Lower lobe of right lung (tissue), 2 donors: ENCODE measurements at regions not wholly inside any gene's neighbourhood (a gene's known extent, or its start where the extent isn't known, plus 50 kb on each side); places are given as distances from the start of the nearest gene placed in this dataset.

Experiments used
- ATAC-seq, 2 donors: fragments of 200-7000 bp; cut with Tn5 transposase; one replicate each; pipeline ENCODE4 v1.9.1; 2020 to 2022; ENCODE audit warnings: mild to moderate bottlenecking in 2 of 2, moderate library complexity in 2 of 2
- DNase-seq: peaks from one replicate; pipeline ENCODE4 v3.0.0-alpha.2; 2020
- H3K27ac ChIP-seq: fragments of 200-600 bp; one replicate; pipeline ENCODE4 v1.8.0; 2022
- H3K27me3 ChIP-seq: fragments of 200-600 bp; one replicate; pipeline ENCODE4 v1.8.0; 2022; ENCODE audit warnings: low read depth
- H3K36me3 ChIP-seq: fragments of 200-600 bp; one replicate; pipeline ENCODE4 v1.8.0; 2022; ENCODE audit warnings: mild to moderate bottlenecking
- H3K4me1 ChIP-seq: fragments of 200-600 bp; one replicate; pipeline ENCODE4 v1.8.0; 2022
- H3K4me3 ChIP-seq: fragments of 200-600 bp; one replicate; pipeline ENCODE4 v1.8.0; 2022; ENCODE audit warnings: mild to moderate bottlenecking
- H3K9me3 ChIP-seq: fragments of 200-600 bp; one replicate; pipeline ENCODE4 v1.8.0; 2022
- intact Hi-C: fragments of 100-400 bp; cut with DNase I; formaldehyde crosslinking; loops from one replicate; pipeline ENCODE4 v1.11.0; 2022
- TF ChIP-seq, protein P1 (sequence below): fragments of 200-600 bp; IDR thresholded peaks from one replicate; pipeline ENCODE4 v1.8.0; 2022; ENCODE audit warnings: antibody characterized with exemption, mild to moderate bottlenecking
- donor health status: DM: no; HTN: yes; CAD: no; lungs with severe emphysema.

DNA sequence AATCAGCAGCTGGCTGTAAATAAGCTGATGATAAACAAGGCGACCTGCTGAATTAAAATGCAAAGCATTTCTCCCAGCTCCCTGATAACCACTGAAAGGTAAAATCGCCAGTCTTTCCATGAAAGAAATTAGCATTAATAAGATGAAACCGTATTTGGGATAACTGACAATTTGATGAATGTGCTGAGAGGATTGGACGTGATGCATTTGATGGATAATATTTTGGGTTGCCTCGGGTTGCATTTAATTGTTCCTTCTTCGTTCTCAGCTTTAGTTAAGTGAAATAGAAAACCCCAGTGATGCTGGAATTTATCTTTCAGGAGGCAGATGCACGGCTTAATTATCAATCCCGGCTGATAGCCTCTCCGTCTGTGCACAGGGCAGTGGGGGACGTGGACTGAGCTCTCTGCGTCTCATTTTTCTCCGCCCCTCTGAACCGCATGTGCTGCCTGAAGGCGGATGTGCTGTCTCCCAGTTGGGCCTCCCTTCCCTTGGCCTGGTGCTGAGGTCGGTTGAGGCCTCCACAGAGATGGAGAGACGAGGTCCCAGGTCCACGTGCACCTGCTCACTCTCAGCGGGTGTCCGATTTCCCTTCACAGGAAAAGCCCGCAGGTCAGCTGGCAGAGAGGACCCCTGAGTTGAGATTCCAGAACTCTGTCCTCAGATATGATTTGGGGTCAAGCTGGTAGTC is 846.2 kb downstream of the BRD1 start:
- H3K36me3 ChIP-seq = no peaks in the 10 kb centered on the region
- intact Hi-C loops = no loop called here
- no peak for ATAC-seq

DNA sequence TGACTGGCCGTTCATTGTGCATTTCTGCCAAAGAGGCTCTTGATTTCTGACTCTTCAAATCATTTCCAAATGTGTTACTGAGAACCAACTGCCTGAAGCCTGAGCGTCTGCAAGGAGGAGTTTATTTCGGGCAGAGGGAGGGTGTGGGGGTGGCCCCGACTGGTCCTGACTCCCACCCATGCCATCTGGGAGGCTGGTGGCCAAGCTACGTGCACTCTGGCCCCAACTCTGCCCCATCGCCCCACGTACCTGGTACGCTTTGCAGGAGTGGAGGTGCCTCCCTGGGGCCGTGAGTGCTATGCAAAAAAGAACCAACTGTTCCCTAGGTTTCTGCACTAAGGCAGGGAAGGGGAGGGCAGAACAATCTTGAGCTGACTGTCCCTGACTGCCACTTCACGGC is 846.8 kb downstream of the BRD1 start:
- intact Hi-C loops = no loop called here

More for the DNA sequence above, 846.2 kb downstream of the BRD1 start:
- peaks cover 10% of the 10 kb centered on the region for H3K27me3 ChIP-seq
- no peak overlapping the region for H3K27ac ChIP-seq
- no peak for DNase-seq
- TF ChIP-seq, protein P1, sequence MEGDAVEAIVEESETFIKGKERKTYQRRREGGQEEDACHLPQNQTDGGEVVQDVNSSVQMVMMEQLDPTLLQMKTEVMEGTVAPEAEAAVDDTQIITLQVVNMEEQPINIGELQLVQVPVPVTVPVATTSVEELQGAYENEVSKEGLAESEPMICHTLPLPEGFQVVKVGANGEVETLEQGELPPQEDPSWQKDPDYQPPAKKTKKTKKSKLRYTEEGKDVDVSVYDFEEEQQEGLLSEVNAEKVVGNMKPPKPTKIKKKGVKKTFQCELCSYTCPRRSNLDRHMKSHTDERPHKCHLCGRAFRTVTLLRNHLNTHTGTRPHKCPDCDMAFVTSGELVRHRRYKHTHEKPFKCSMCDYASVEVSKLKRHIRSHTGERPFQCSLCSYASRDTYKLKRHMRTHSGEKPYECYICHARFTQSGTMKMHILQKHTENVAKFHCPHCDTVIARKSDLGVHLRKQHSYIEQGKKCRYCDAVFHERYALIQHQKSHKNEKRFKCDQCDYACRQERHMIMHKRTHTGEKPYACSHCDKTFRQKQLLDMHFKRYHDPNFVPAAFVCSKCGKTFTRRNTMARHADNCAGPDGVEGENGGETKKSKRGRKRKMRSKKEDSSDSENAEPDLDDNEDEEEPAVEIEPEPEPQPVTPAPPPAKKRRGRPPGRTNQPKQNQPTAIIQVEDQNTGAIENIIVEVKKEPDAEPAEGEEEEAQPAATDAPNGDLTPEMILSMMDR = no peak
- no peaks in the 10 kb centered on the region for H3K4me1 ChIP-seq
- H3K4me3 ChIP-seq = no peak overlapping the region
- H3K9me3 ChIP-seq = no peaks in the 10 kb centered on the region

DNA sequence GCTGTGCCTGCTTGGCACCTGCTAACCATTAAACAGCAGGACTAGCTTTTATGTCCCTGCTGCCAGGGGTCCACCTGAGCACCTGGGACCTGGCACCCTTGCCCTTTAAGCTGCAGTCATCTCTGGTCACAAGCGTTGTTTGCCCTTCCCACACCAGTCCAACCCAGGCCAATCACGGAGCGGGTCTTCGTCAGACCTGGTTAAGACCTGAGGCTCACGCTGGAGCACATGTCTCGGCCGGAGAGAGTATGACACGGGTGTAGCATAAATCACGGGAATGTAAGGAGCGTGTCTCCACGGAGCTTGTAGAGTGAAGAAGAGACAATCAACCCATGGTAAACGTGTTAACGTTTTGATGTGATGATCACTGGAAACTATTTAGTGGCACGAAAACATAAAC is 847.3 kb downstream of the BRD1 start:
- H3K27ac ChIP-seq = no peak overlapping the region
- DNase-seq (no peak), ATAC-seq (no peak)
- H3K4me3 ChIP-seq = no peak overlapping the region
- no peaks in the 10 kb centered on the region for H3K9me3 ChIP-seq
- H3K27me3 ChIP-seq = peaks cover 10% of the 10 kb centered on the region
- TF ChIP-seq, protein P1 = no peak
- intact Hi-C loops = no loop called here
- no peaks in the 10 kb centered on the region for H3K4me1 ChIP-seq
- no peaks in the 10 kb centered on the region for H3K36me3 ChIP-seq

More for the DNA sequence above, 846.8 kb downstream of the BRD1 start:
- Histone ChIP-seq H3K36me3 (no peaks in the 10 kb centered on the region), H3K27ac (no peak overlapping the region), H3K27me3 (peaks cover 10% of the 10 kb centered on the region), H3K4me1 (no peaks in the 10 kb centered on the region), H3K9me3 (no peaks in the 10 kb centered on the region), H3K4me3 (no peak overlapping the region)
- ATAC-seq (no peak), DNase-seq (no peak)
- TF ChIP-seq, protein P1 = no peak

DNA sequence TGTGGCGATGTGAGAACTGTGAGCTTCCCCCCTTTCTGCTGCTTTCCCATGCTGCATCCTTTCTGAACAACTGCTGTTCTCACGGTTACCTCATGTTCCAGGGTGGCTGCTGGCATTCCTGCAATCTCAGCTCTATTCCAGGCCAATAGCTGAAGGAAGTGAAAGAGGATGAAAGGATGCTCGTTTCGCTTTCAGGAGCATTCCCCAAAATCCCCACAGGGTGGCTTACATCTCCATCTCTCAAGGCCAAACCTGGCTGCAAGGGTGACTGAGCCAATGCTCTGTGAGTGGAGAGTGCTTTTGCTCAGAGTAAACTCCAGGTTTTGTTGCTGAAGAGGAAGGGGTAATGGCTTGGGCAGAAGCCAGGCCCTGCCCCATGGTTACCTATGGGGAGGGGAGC is 848.2 kb downstream of the BRD1 start:
- ATAC-seq (no peak), DNase-seq (no peak)
- TF ChIP-seq, protein P1 = no peak
- Histone ChIP-seq H3K36me3 (no peaks in the 10 kb centered on the region), H3K4me1 (no peaks in the 10 kb centered on the region), H3K27me3 (peaks cover 16% of the 10 kb centered on the region), H3K27ac (no peak overlapping the region), H3K9me3 (no peaks in the 10 kb centered on the region), H3K4me3 (no peak overlapping the region)
- intact Hi-C loops = no loop called here

DNA sequence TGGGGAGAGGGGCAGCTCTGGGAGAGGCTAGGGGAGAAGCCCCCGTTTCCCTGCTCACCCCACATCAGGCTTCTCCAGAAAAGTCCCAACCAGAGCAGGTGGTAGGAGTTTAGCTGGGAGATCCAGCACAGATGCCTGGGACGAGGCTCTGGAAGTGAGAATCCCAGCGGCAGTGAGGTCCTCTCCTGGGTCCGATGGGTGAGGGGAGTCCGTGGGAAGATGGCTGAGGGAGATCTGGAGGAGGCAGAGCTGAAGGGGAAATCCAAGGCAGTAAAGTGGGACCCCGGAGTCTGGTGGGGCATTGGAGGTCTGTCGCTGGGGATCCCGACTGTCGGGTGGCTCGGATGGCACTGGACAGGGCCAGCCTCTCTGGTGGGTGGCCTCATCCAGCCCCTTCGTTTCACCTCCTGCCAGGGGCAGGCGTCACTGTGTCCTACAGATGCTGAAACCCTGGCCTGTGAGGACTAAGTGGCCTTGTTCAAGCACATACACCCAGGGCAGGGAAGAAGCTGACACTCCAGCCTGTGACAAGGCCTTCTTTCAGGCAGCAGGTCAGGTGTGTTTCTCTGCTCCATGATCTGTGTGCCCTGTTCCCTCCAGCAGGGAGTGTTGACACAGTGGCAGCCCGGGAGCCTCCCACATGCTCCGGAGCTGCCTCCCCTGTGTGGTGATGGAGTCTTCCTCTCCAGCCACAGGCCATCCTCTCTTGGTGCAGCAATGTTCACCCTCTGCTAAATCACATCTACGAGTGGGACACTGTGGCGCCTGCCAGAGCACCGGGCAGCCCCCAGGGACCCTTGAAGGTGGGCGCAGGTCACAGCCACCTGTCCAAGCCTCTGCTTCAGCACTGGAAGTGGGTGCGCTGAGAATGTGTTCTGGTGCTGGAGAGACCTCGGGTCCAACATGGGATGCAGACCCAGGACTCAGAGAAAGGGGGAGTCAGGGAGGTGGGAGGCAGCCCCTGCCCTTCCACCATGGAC is 850.8 kb downstream of the BRD1 start:
- no peak for DNase-seq
- Histone ChIP-seq H3K9me3 (no peaks in the 10 kb centered on the region), H3K36me3 (no peaks in the 10 kb centered on the region), H3K27me3 (peaks cover 9% of the 10 kb centered on the region), H3K4me3 (no peak overlapping the region), H3K4me1 (no peaks in the 10 kb centered on the region), H3K27ac (no peak overlapping the region)
- intact Hi-C loops = no loop called here
- TF ChIP-seq, protein P1 = no peak
- ATAC-seq = no peak
